ENCODE measurements at regions not wholly inside any gene's neighbourhood (a gene's known extent, or its start where the extent isn't known, plus 50 kb on each side); places are given as distances from the start of the nearest gene placed in this dataset.

- H3K4me3 ChIP-seq (ENCODE audit: low read depth, low read length) = no peak overlapping the region
- DNase-seq (ENCODE audit: extremely low spot score) = no peak
- no peaks in the 10 kb centered on the region for H3K4me1 ChIP-seq (ENCODE audit: insufficient read depth)
- no peak overlapping the region for H3K27ac ChIP-seq (ENCODE audit: low read depth)
- no peaks in the 10 kb centered on the region for H3K36me3 ChIP-seq (ENCODE audit: insufficient read depth)
- 65% methylated on average over 2 of the region's 2 CpGs for WGBS
Observed at GRCh38 chr5:111984044-111984443, 227.1 kb upstream of the NREP start.

- DNase-seq (ENCODE audit: extremely low spot score) = no peak
- Histone ChIP-seq H3K4me3 (ENCODE audit: low read depth, low read length) (no peak overlapping the region), H3K36me3 (ENCODE audit: insufficient read depth) (no peaks in the 10 kb centered on the region), H3K4me1 (ENCODE audit: insufficient read depth) (no peaks in the 10 kb centered on the region), H3K27ac (ENCODE audit: low read depth) (no peak overlapping the region)
- WGBS = 70% methylated on average over 1 of the region's 1 CpG
Observed at GRCh38 chr5:111983459-111983858, 226.5 kb upstream of the NREP start.

- no peak for DNase-seq (ENCODE audit: extremely low spot score)
- Histone ChIP-seq H3K4me3 (ENCODE audit: low read depth, low read length) (no peak overlapping the region), H3K36me3 (ENCODE audit: insufficient read depth) (no peaks in the 10 kb centered on the region), H3K27ac (ENCODE audit: low read depth) (no peak overlapping the region), H3K4me1 (ENCODE audit: insufficient read depth) (no peaks in the 10 kb centered on the region)
- 80% methylated on average over 2 of the region's 2 CpGs for WGBS
Observed at GRCh38 chr5:111977436-111977829, 220.4 kb upstream of the NREP start.

- Histone ChIP-seq H3K4me3 (ENCODE audit: low read depth, low read length) (no peak overlapping the region), H3K4me1 (ENCODE audit: insufficient read depth) (no peaks in the 10 kb centered on the region), H3K27ac (ENCODE audit: low read depth) (no peak overlapping the region), H3K36me3 (ENCODE audit: insufficient read depth) (no peaks in the 10 kb centered on the region)
- peak; percentile 18 for DNase-seq (ENCODE audit: extremely low spot score)
- 59% methylated on average over 2 of the region's 2 CpGs for WGBS
Observed at GRCh38 chr5:111976705-111977435, 219.9 kb upstream of the NREP start.

GRCh38 chr5:111975133-111975532 lies 218.1 kb upstream of the NREP start:
- no peaks in the 10 kb centered on the region for H3K4me1 ChIP-seq (ENCODE audit: insufficient read depth)
- no peak for DNase-seq (ENCODE audit: extremely low spot score)
- no peak overlapping the region for H3K4me3 ChIP-seq (ENCODE audit: low read depth, low read length)
- WGBS = 50% methylated on average over 5 of the region's 5 CpGs
- H3K36me3 ChIP-seq (ENCODE audit: insufficient read depth) = no peaks in the 10 kb centered on the region
- no peak overlapping the region for H3K27ac ChIP-seq (ENCODE audit: low read depth)

GRCh38 chr5:111973961-111974360 lies 217.0 kb upstream of the NREP start:
- Histone ChIP-seq H3K36me3 (ENCODE audit: insufficient read depth) (no peaks in the 10 kb centered on the region), H3K4me3 (ENCODE audit: low read depth, low read length) (no peak overlapping the region), H3K27ac (ENCODE audit: low read depth) (no peak overlapping the region), H3K4me1 (ENCODE audit: insufficient read depth) (no peaks in the 10 kb centered on the region)
- no peak for DNase-seq (ENCODE audit: extremely low spot score)
- 27% methylated on average over 2 of the region's 2 CpGs for WGBS

- WGBS = 93% methylated on average over 2 of the region's 2 CpGs
- H3K4me3 ChIP-seq (ENCODE audit: low read depth, low read length) = no peak overlapping the region
Observed at GRCh38 chr5:111972548-111972947, 215.6 kb upstream of the NREP start.

GRCh38 chr5:111972080-111972479 lies 215.1 kb upstream of the NREP start:
- Histone ChIP-seq H3K36me3 (ENCODE audit: insufficient read depth) (no peaks in the 10 kb centered on the region), H3K4me3 (ENCODE audit: low read depth, low read length) (no peak overlapping the region), H3K4me1 (ENCODE audit: insufficient read depth) (no peaks in the 10 kb centered on the region), H3K27ac (ENCODE audit: low read depth) (no peak overlapping the region)
- WGBS = 97% methylated on average over 2 of the region's 2 CpGs
- no peak for DNase-seq (ENCODE audit: extremely low spot score)

More at GRCh38 chr5:111972548-111972947, 215.6 kb upstream of the NREP start:
- no peak for DNase-seq (ENCODE audit: extremely low spot score)
- Histone ChIP-seq H3K36me3 (ENCODE audit: insufficient read depth) (no peaks in the 10 kb centered on the region), H3K4me1 (ENCODE audit: insufficient read depth) (no peaks in the 10 kb centered on the region), H3K27ac (ENCODE audit: low read depth) (no peak overlapping the region)

GRCh38 chr5:111968459-111968858 lies 211.5 kb upstream of the NREP start:
- Histone ChIP-seq H3K4me1 (ENCODE audit: insufficient read depth) (no peaks in the 10 kb centered on the region), H3K36me3 (ENCODE audit: insufficient read depth) (no peaks in the 10 kb centered on the region), H3K27ac (ENCODE audit: low read depth) (no peak overlapping the region), H3K4me3 (ENCODE audit: low read depth, low read length) (no peak overlapping the region)
- DNase-seq (ENCODE audit: extremely low spot score) = no peak
- 36% methylated on average over 1 of the region's 1 CpG for WGBS

GRCh38 chr5:111967463-111967862 lies 210.5 kb upstream of the NREP start:
- Histone ChIP-seq H3K4me3 (ENCODE audit: low read depth, low read length) (no peak overlapping the region), H3K4me1 (ENCODE audit: insufficient read depth) (no peaks in the 10 kb centered on the region), H3K36me3 (ENCODE audit: insufficient read depth) (no peaks in the 10 kb centered on the region), H3K27ac (ENCODE audit: low read depth) (no peak overlapping the region)
- 98% methylated on average over 8 of the region's 8 CpGs for WGBS
- DNase-seq (ENCODE audit: extremely low spot score) = no peak

- Histone ChIP-seq H3K27ac (ENCODE audit: low read depth) (no peak overlapping the region), H3K36me3 (ENCODE audit: insufficient read depth) (no peaks in the 10 kb centered on the region), H3K4me3 (ENCODE audit: low read depth, low read length) (no peak overlapping the region), H3K4me1 (ENCODE audit: insufficient read depth) (no peaks in the 10 kb centered on the region)
- no peak for DNase-seq (ENCODE audit: extremely low spot score)
Observed at GRCh38 chr5:111966290-111966689, 209.3 kb upstream of the NREP start.

GRCh38 chr5:111963555-111963954 lies 206.6 kb upstream of the NREP start:
- Histone ChIP-seq H3K36me3 (ENCODE audit: insufficient read depth) (no peaks in the 10 kb centered on the region), H3K4me3 (ENCODE audit: low read depth, low read length) (no peak overlapping the region), H3K4me1 (ENCODE audit: insufficient read depth) (no peaks in the 10 kb centered on the region), H3K27ac (ENCODE audit: low read depth) (no peak overlapping the region)
- DNase-seq (ENCODE audit: extremely low spot score) = no peak

- Histone ChIP-seq H3K4me3 (ENCODE audit: low read depth, low read length) (no peak overlapping the region), H3K4me1 (ENCODE audit: insufficient read depth) (no peaks in the 10 kb centered on the region), H3K27ac (ENCODE audit: low read depth) (no peak overlapping the region), H3K36me3 (ENCODE audit: insufficient read depth) (no peaks in the 10 kb centered on the region)
- 97% methylated on average over 9 of the region's 9 CpGs for WGBS
- DNase-seq (ENCODE audit: extremely low spot score) = no peak
Observed at GRCh38 chr5:111962906-111963305, 205.9 kb upstream of the NREP start.

- 27% methylated on average over 1 of the region's 1 CpG for WGBS
Observed at GRCh38 chr5:111961862-111962261, 204.9 kb upstream of the NREP start.

More at GRCh38 chr5:111961862-111962261, 204.9 kb upstream of the NREP start:
- no peak for DNase-seq (ENCODE audit: extremely low spot score)
- H3K27ac ChIP-seq (ENCODE audit: low read depth) = no peak overlapping the region
- H3K36me3 ChIP-seq (ENCODE audit: insufficient read depth) = no peaks in the 10 kb centered on the region
- no peaks in the 10 kb centered on the region for H3K4me1 ChIP-seq (ENCODE audit: insufficient read depth)
- no peak overlapping the region for H3K4me3 ChIP-seq (ENCODE audit: low read depth, low read length)
